ENCODE measurements at regions not wholly inside any gene's neighbourhood (a gene's known extent, or its start where the extent isn't known, plus 50 kb on each side); places are given as distances from the start of the nearest gene placed in this dataset.

DNA sequence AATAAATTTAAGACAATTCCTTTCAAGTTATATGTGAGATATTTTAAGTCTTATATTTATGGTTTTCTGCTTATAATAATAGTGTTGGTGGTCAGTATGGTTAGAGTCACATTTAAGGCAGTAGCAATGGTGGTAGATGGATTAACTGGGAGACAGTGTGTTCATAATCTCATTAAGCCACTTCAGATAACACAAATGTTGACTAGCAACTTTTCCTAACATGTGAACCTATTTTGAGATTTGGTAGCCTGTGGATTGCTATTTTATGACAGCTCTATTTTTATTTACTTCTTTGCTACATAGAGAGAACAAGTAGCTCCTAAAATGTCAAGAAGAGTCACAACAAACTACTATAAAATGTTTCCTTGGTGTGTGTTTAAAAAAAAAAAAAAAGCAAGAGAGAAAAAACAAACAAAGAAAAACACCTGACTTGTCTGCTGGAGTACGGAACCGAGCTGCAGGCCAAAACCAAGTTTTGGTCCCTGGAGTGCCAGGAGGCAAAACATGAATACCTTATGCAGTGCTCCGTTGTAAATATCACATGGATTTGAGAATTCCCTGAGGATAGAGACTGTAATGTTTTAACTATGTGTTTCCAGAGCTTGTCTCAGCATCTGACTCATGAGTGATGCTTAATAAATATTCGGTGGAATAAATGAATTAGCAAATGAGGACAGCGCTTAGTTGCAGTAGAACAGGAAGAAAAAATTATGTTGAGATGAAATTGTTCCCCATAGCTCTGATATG is 457.1 kb upstream of the ROBO2 start:
- Histone ChIP-seq H3K9ac (ENCODE audit: low read length) (no peak overlapping the region), H4K20me1 (ENCODE audit: insufficient read depth, low read length) (no peaks in the 10 kb centered on the region), H2AFZ (ENCODE audit: low read depth, low read length) (no peak overlapping the region), H3K27me3 (ENCODE audit: low read depth, low read length) (no peaks in the 10 kb centered on the region), H3K36me3 (replicated peaks; ENCODE audit: low read depth, low read length) (no peaks in the 10 kb centered on the region), H3K27ac (ENCODE audit: low read length) (no peak overlapping the region), H3K79me2 (ENCODE audit: low read length) (no peaks in the 10 kb centered on the region), H3K4me2 (ENCODE audit: low read length) (no peak overlapping the region), H3K4me3 (ENCODE audit: low read length) (no peak overlapping the region), H3K4me1 (ENCODE audit: low read length) (no peaks in the 10 kb centered on the region), H3K9me3 (ENCODE audit: insufficient read depth, low read length) (no peaks in the 10 kb centered on the region)
- TF ChIP-seq, protein P1, sequence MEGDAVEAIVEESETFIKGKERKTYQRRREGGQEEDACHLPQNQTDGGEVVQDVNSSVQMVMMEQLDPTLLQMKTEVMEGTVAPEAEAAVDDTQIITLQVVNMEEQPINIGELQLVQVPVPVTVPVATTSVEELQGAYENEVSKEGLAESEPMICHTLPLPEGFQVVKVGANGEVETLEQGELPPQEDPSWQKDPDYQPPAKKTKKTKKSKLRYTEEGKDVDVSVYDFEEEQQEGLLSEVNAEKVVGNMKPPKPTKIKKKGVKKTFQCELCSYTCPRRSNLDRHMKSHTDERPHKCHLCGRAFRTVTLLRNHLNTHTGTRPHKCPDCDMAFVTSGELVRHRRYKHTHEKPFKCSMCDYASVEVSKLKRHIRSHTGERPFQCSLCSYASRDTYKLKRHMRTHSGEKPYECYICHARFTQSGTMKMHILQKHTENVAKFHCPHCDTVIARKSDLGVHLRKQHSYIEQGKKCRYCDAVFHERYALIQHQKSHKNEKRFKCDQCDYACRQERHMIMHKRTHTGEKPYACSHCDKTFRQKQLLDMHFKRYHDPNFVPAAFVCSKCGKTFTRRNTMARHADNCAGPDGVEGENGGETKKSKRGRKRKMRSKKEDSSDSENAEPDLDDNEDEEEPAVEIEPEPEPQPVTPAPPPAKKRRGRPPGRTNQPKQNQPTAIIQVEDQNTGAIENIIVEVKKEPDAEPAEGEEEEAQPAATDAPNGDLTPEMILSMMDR (IDR thresholded peaks at IDR 0.05; ENCODE audit: low read depth, low read length): no peak
- no peak for TF ChIP-seq EZH2phosphoT487 (IDR thresholded peaks at IDR 0.05; ENCODE audit: low read depth)

DNA sequence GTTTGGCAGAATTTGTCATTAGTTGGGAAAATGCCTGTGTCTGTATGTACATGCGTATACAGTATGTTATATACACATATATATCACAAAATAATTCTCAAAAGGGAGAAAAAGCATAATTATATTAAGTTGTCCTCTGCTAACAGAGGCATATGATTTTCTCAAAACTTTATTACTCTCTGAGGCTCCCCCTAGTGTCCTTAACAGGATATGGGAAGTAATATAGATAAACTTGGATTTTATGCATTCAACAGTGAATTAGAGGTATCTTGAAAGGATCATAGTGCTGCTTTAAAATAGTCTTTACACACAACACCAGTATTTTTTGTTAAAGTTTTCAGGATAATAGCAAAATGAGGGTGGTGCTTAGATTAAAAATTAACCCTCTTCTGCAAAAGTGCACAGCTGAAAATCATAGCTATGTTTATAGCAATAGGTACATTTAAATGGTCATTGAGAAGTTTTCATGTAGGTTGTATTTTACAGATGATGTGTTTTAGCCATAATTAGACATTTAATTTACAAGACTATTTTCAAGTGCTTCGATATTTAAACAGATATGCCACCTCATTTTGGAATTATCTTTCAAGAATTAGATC is 454.0 kb upstream of the ROBO2 start:
- Histone ChIP-seq H3K79me2 (ENCODE audit: low read length) (no peaks in the 10 kb centered on the region), H3K4me3 (ENCODE audit: low read length) (no peak overlapping the region), H3K4me2 (ENCODE audit: low read length) (no peak overlapping the region), H3K27ac (ENCODE audit: low read length) (no peak overlapping the region), H4K20me1 (ENCODE audit: insufficient read depth, low read length) (no peaks in the 10 kb centered on the region), H3K27me3 (ENCODE audit: low read depth, low read length) (no peaks in the 10 kb centered on the region), H2AFZ (ENCODE audit: low read depth, low read length) (no peak overlapping the region), H3K36me3 (replicated peaks; ENCODE audit: low read depth, low read length) (no peaks in the 10 kb centered on the region), H3K9me3 (ENCODE audit: insufficient read depth, low read length) (no peaks in the 10 kb centered on the region), H3K9ac (ENCODE audit: low read length) (no peak overlapping the region), H3K4me1 (ENCODE audit: low read length) (no peaks in the 10 kb centered on the region)
- no peak for TF ChIP-seq EZH2phosphoT487 (IDR thresholded peaks at IDR 0.05; ENCODE audit: low read depth)
- TF ChIP-seq, protein P1 (IDR thresholded peaks at IDR 0.05; ENCODE audit: low read depth, low read length): peak; percentile 84

DNA sequence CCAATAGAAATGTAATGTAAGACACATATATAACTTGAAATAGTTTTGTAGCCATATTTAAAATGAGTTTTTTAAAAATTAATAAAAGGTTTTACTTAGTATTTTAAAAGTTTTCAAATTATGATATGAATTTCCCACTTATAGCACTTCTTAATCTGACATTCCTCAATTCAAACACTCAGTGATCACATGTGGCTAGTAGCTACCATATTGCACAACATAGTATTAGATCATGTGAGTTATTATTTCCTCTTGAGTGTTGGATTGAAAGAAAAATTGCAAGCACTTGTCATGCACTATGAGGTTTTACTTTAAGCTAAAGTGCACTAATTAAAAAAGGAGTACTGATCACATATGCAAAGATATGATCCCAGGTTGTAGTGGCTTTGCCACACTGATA is 453.4 kb upstream of the ROBO2 start:
- Histone ChIP-seq H3K9ac (ENCODE audit: low read length) (no peak overlapping the region), H3K27ac (ENCODE audit: low read length) (no peak overlapping the region), H3K4me1 (ENCODE audit: low read length) (no peaks in the 10 kb centered on the region), H3K36me3 (replicated peaks; ENCODE audit: low read depth, low read length) (no peaks in the 10 kb centered on the region), H2AFZ (ENCODE audit: low read depth, low read length) (no peak overlapping the region), H3K27me3 (ENCODE audit: low read depth, low read length) (no peaks in the 10 kb centered on the region), H3K4me3 (ENCODE audit: low read length) (no peak overlapping the region), H4K20me1 (ENCODE audit: insufficient read depth, low read length) (no peaks in the 10 kb centered on the region), H3K4me2 (ENCODE audit: low read length) (no peak overlapping the region), H3K79me2 (ENCODE audit: low read length) (no peaks in the 10 kb centered on the region), H3K9me3 (ENCODE audit: insufficient read depth, low read length) (no peaks in the 10 kb centered on the region)
- TF ChIP-seq EZH2phosphoT487 (IDR thresholded peaks at IDR 0.05; ENCODE audit: low read depth): no peak
- TF ChIP-seq, protein P1 (IDR thresholded peaks at IDR 0.05; ENCODE audit: low read depth, low read length): no peak

DNA sequence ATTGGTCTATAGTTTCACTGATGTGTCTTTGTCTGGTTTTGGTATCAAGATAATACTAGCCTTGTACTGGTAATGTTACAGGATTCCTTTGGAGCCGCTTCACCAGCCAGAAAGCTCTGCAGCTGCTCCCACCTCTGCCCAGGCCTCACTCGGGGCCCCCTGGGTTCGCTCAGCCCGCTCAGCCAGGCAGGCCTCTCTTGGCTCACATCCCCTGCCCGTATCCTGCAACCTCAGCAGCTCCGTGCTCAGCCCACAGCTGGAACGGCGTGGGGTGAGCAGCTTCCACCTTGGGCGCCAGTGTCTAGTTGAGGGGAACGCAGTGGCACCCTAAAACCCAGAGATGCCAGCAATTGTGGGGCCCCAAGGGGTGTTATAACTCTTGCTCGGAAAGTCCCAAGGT is 429.7 kb upstream of the ROBO2 start:
- TF ChIP-seq, protein P1 (IDR thresholded peaks at IDR 0.05; ENCODE audit: low read depth, low read length): no peak
- no peak for TF ChIP-seq EZH2phosphoT487 (IDR thresholded peaks at IDR 0.05; ENCODE audit: low read depth)
- no peak overlapping the region for H2AFZ ChIP-seq (ENCODE audit: low read depth, low read length)
- H3K4me1 ChIP-seq (ENCODE audit: low read length): no peaks in the 10 kb centered on the region
- H3K27ac ChIP-seq (ENCODE audit: low read length): no peak overlapping the region
- no peaks in the 10 kb centered on the region for H3K79me2 ChIP-seq (ENCODE audit: low read length)
- no peak overlapping the region for H3K4me2 ChIP-seq (ENCODE audit: low read length)
- no peak overlapping the region for H3K9ac ChIP-seq (ENCODE audit: low read length)
- no peak overlapping the region for H3K4me3 ChIP-seq (ENCODE audit: low read length)
- no peaks in the 10 kb centered on the region for H3K27me3 ChIP-seq (ENCODE audit: low read depth, low read length)
- no peaks in the 10 kb centered on the region for H3K9me3 ChIP-seq (ENCODE audit: insufficient read depth, low read length)
- H4K20me1 ChIP-seq (ENCODE audit: insufficient read depth, low read length): no peaks in the 10 kb centered on the region
- H3K36me3 ChIP-seq (replicated peaks; ENCODE audit: low read depth, low read length): no peaks in the 10 kb centered on the region

All from OCI-LY3 (cell line).